Neural cell (in vitro differentiated cells): ENCODE measurements at regions not wholly inside any gene's neighbourhood (a gene's known extent, or its start where the extent isn't known, plus 50 kb on each side); places are given as distances from the start of the nearest gene placed in this dataset.

Experiments
- H2AFZ ChIP-seq: fragments of 200-600, 300-800 bp; sonication (generic), shearing (Covaris generic); 2 replicates; pipeline ENCODE4 v1.6.0; 2014; ENCODE audit warnings: low read depth, mild to moderate bottlenecking, antibody characterized with exemption, low read length, moderate library complexity
- H3F3A ChIP-seq: fragments of 200-600 bp; shearing (Covaris generic); 2 replicates; pipeline ENCODE4 v1.6.1; 2016; ENCODE audit warnings: mild to moderate bottlenecking, moderate library complexity, mixed read lengths, antibody characterized with exemption, low read length; ENCODE audit not compliant: insufficient read depth, poor library complexity, severe bottlenecking
- H3K27ac ChIP-seq: fragments of 200-600, 300-800 bp; sonication (generic), shearing (Covaris generic); 2 replicates; pipeline ENCODE4 v1.5.1; 2014; ENCODE audit warnings: mild to moderate bottlenecking, low read length, moderate library complexity
- H3K27me3 ChIP-seq: fragments of 300-800, 200-600 bp; sonication (generic), shearing (Covaris generic); 2 replicates; pipeline ENCODE4 v1.6.0; 2014; ENCODE audit warnings: mild to moderate bottlenecking, low read depth, low read length, moderate library complexity; ENCODE audit not compliant: insufficient read depth
- H3K36me3 ChIP-seq: fragments of 300-800, 200-600 bp; sonication (generic), shearing (Covaris generic); 2 replicates; pipeline ENCODE4 v1.5.1; 2014; ENCODE audit warnings: mild to moderate bottlenecking, antibody characterized with exemption, low read length, moderate library complexity; ENCODE audit not compliant: insufficient read depth
- H3K4me2 ChIP-seq: fragments of 300-800, 200-600 bp; sonication (generic), shearing (Covaris generic); 2 replicates; pipeline ENCODE4 v1.6.0; 2014; ENCODE audit warnings: mild to moderate bottlenecking, low read length
- H3K4me3 ChIP-seq: fragments of 300-800, 200-600 bp; sonication (generic), shearing (Covaris generic); 2 replicates; pipeline ENCODE4 v1.5.1; 2014; ENCODE audit warnings: mild to moderate bottlenecking, low read length, moderate library complexity
- H3K79me2 ChIP-seq: fragments of 200-600 bp; shearing (Covaris generic); replicated peaks from 2 replicates; pipeline ENCODE4 v1.6.0; 2014; ENCODE audit warnings: mild to moderate bottlenecking, low read length, moderate library complexity; ENCODE audit not compliant: insufficient read depth
- H3K9ac ChIP-seq: fragments of 300-800, 200-600 bp; sonication (generic), shearing (Covaris generic); 2 replicates; pipeline ENCODE4 v1.6.1; 2016; ENCODE audit warnings: mild to moderate bottlenecking, low read length, mixed read lengths
- H3K9me2 ChIP-seq: fragments of 200-600 bp; shearing (Covaris generic); 2 replicates; pipeline ENCODE4 v1.6.1; 2016; ENCODE audit warnings: mild to moderate bottlenecking, low read length, mixed read lengths; ENCODE audit not compliant: insufficient read depth
- H3K9me3 ChIP-seq: fragments of 200-600, 300-800 bp; sonication (generic), shearing (Covaris generic); 2 replicates; pipeline ENCODE4 v1.6.1; 2016; ENCODE audit warnings: mild to moderate bottlenecking, mixed run types, low read length, moderate library complexity, mixed read lengths
- H4K20me1 ChIP-seq: fragments of 200-600 bp; shearing (Covaris generic); 2 replicates; pipeline ENCODE4 v1.6.1; 2016; ENCODE audit warnings: mild to moderate bottlenecking, mixed run types; ENCODE audit not compliant: insufficient read depth
- CTCF ChIP-seq: fragments of 450-650 bp; IDR thresholded peaks from 2 replicates; pipeline ENCODE4 v1.5.1; 2014; ENCODE audit warnings: antibody characterized with exemption, mild to moderate bottlenecking, moderate library complexity; ENCODE audit not compliant: poor library complexity, severe bottlenecking
- EP300 ChIP-seq: fragments of 450-650 bp; conservative IDR thresholded peaks from 2 replicates; pipeline ENCODE4 v1.6.1; 2014; ENCODE audit warnings: antibody characterized with exemption, mild to moderate bottlenecking, moderate library complexity; ENCODE audit not compliant: poor library complexity, severe bottlenecking
- EZH2 ChIP-seq: fragments of 200-600, 300-800 bp; shearing (Covaris generic), sonication (generic); IDR thresholded peaks from 2 replicates; pipeline ENCODE4 v1.6.1; 2014; ENCODE audit warnings: antibody characterized with exemption, low read length, borderline replicate concordance, mild to moderate bottlenecking; ENCODE audit not compliant: insufficient read depth, poor library complexity, severe bottlenecking
- MXI1 ChIP-seq: fragments of 450-650 bp; conservative IDR thresholded peaks from 2 replicates; pipeline ENCODE4 v1.6.1; 2014; ENCODE audit warnings: antibody characterized with exemption, mild to moderate bottlenecking; ENCODE audit not compliant: poor library complexity, severe bottlenecking
- POLR2AphosphoS5 ChIP-seq: IDR thresholded peaks from 2 replicates; pipeline ENCODE4 v1.6.1; 2012
- RAD21 ChIP-seq: fragments of 450-650 bp; conservative IDR thresholded peaks from 2 replicates; pipeline ENCODE4 v1.6.1; 2014; ENCODE audit warnings: antibody characterized with exemption, mild to moderate bottlenecking, moderate library complexity
- REST ChIP-seq: IDR thresholded peaks from 2 replicates; pipeline ENCODE4 v1.6.1; 2012; ENCODE audit warnings: borderline replicate concordance
- SMC3 ChIP-seq: fragments of 450-650 bp; conservative IDR thresholded peaks from 2 replicates; pipeline ENCODE4 v1.6.1; 2014; ENCODE audit warnings: antibody characterized with exemption, mild to moderate bottlenecking, moderate library complexity; ENCODE audit not compliant: poor library complexity
- TAF1 ChIP-seq: IDR thresholded peaks from 2 replicates; pipeline ENCODE4 v1.6.1; 2012; ENCODE audit warnings: low read depth

GRCh38 chr13:106343836-106344235 is 191.6 kb downstream of the EFNB2 start:
- no peaks in the 10 kb centered on the region for H3F3A ChIP-seq
- H3K9ac ChIP-seq, result no peak overlapping the region
- no peak overlapping the region for H2AFZ ChIP-seq
- H3K9me3 ChIP-seq, result peaks cover 7% of the 10 kb centered on the region
- H4K20me1 ChIP-seq, result no peaks in the 10 kb centered on the region
- H3K36me3 ChIP-seq, result no peaks in the 10 kb centered on the region
- no peaks in the 10 kb centered on the region for H3K9me2 ChIP-seq
- no peaks in the 10 kb centered on the region for H3K79me2 ChIP-seq
- H3K4me2 ChIP-seq, result no peak overlapping the region
- no peak overlapping the region for H3K27ac ChIP-seq
- H3K4me3 ChIP-seq, result no peak overlapping the region
- no peaks in the 10 kb centered on the region for H3K27me3 ChIP-seq
- no peak for TF ChIP-seq SMC3
- TF ChIP-seq EZH2, result no peak
- no peak for TF ChIP-seq TAF1
- no peak for TF ChIP-seq RAD21
- no peak for TF ChIP-seq MXI1
- no peak for TF ChIP-seq POLR2AphosphoS5
- TF ChIP-seq EP300, result no peak
- TF ChIP-seq REST, result no peak
- no peak for TF ChIP-seq CTCF

- Histone ChIP-seq H4K20me1 (no peaks in the 10 kb centered on the region), H3K9me3 (peaks cover 7% of the 10 kb centered on the region), H3F3A (no peaks in the 10 kb centered on the region), H3K27ac (no peak overlapping the region), H3K27me3 (no peaks in the 10 kb centered on the region), H3K79me2 (no peaks in the 10 kb centered on the region), H3K36me3 (no peaks in the 10 kb centered on the region), H2AFZ (no peak overlapping the region), H3K4me3 (no peak overlapping the region), H3K4me2 (no peak overlapping the region), H3K9me2 (no peaks in the 10 kb centered on the region), H3K9ac (no peak overlapping the region)
- TF ChIP-seq RAD21, result no peak
- no peak for TF ChIP-seq CTCF
- no peak for TF ChIP-seq REST
- no peak for TF ChIP-seq SMC3
- no peak for TF ChIP-seq MXI1
- TF ChIP-seq POLR2AphosphoS5, result no peak
- TF ChIP-seq TAF1, result no peak
- no peak for TF ChIP-seq EZH2
- no peak for TF ChIP-seq EP300
Measured at GRCh38 chr13:106340249-106340648, 195.2 kb downstream of the EFNB2 start.
